HG03060 (cell line): ENCODE measurements at regions not wholly inside any gene's neighbourhood (a gene's known extent, or its start where the extent isn't known, plus 50 kb on each side); places are given as distances from the start of the nearest gene placed in this dataset.
"Not testable (repeated sequence)": the region's sequence is repeated elsewhere in the genome, so short reads cannot be mapped to it uniquely, and the experiment has no call there.

Source experiments
- ATAC-seq: cut with Tn5 transposase; IDR thresholded peaks from one replicate; pipeline ENCODE4 v1.9.1; 2021; ENCODE audit warnings: low read depth, moderate number of reproducible peaks; ENCODE audit not compliant: unreplicated experiment

DNA sequence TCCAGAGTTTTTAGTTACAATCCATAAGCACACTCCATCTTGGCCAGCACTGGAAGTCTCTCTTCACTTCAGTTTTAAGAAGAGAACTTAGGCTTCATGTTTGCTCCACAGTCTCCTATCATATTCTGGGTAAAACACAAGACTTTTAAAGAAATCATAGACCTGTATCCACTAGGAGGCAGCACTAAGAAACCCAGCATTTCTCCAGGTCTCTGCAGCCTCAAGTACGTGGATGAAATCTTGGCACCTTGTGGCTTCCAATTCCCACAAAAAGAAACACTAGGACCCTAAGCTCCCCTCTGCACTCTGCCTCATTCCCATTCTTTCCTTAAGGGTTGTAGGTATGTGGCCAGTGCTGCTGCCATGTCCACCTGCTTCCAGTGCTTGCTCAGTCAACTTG, 367.3 kb upstream of the CASK start:
- no peak for ATAC-seq

GRCh38 chrX:42289492-42290385, 366.4 kb upstream of the CASK start:
- ATAC-seq = no peak

- ATAC-seq = not testable (repeated sequence)
Observed at GRCh38 chrX:42285681-42286080, 362.3 kb upstream of the CASK start.

DNA sequence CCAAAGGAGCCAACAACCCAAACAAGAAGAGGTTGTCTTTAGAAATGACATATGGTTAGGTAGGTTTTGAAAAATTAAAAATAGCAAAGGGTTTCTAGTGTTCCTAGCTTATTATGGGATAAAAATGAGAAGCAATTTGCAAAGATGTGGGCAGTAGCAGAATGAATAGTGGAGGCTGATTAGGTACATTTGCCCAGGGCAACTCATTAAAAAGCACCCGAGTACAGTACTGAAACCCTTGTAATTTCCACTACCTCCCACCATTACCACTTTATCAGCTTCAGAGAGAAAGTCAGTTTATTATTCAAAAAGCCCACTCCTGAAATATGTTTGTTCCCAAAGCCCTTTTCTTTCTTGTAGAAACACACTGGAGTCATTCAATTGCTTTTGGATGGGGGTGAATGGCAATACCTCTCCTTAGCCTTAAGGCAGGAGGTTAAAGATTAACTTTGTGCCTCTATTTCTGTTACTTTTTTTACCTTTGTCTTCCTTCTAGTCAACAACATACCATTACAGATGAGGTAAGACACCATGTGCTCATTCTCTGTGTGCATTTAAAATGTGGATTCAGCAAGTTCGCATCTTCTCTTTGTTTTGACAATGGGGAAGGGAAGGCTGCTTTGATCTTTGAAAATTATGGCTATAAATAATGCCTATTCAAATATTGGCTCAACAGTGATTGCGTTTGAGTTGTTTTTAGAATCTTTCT, 353.8 kb upstream of the CASK start:
- no peak for ATAC-seq

- ATAC-seq = no peak
Observed at GRCh38 chrX:42274151-42274550, 350.8 kb upstream of the CASK start.

DNA sequence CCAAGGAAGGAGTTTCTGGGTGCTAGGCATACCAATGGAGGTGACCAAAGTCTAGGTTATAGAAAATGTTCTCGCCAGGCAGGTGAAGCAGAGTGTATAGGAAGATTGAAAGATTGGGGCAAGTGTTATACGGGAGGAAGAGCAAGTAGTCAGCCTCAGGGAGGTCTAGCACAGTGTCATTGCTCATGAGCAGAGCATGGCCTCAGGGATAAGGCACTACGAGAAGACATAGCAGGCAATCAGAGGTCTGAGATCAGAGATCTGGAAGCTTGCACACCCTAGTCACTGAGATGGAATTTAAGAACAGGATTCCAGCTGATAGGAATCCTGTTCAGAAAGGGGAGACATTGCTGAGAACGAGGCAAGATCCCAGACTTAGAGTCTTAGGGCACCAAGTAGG, 350.0 kb upstream of the CASK start:
- ATAC-seq = no peak

DNA sequence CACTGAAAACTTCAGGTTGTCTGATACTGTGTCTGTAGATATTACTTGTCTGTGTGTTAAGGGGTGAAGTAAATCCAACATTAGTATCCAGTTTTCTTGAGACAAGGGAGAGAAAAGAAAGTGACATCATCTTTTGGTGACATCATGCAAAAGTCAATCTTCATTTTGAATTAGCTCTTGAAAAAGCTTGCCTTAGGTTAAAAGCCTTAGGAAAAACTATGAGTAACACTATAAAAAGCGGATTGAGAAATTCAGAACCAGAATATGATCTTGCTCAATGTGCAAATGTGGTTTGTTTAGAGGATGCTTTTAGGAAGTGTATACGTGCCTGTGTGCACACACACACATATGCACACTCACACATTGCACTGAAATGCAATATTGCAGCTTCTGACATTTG, 345.8 kb upstream of the CASK start:
- ATAC-seq = no peak

- no peak for ATAC-seq
Observed at GRCh38 chrX:42260854-42261253, 337.5 kb upstream of the CASK start.

DNA sequence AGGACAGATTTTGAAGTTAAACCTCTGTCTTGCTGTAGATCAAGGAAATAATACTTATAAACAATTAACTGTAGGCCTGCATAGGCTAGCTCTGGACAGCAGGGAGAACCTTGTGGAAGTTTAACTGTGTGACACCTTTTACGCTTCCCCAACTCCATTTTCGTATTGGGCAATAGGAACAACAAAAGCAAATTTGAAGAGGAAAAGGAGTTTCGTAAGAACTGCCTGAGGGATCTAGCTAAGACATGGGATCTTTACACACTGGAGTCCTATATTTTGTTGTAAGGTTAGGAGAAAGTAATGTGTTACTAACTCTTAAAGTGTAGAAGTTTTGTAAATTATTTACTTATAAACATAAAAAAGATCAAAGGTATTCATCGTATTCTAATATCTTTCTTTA, 324.9 kb upstream of the CASK start:
- no peak for ATAC-seq

DNA sequence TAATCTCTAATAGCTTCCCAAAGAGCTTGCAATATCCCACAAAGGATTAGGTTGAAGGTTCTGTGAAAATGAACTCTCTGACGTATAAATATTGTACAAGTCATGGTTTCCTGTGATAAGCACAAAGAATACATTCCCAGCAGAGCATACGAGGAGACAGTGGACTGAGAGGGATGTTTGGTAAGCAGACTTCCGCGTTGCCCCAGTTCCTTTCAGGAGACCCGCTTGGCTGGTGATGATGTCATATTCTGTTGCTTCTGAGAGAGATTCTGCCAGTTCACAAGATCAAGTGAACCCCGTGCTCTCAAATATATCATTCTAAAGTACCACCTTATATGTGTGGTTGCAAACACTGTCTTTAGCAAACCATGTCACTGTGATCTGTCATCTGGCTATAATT, 323.9 kb upstream of the CASK start:
- no peak for ATAC-seq

GRCh38 chrX:42246814-42247213, 323.5 kb upstream of the CASK start:
- ATAC-seq = no peak

GRCh38 chrX:42242004-42242403, 318.6 kb upstream of the CASK start:
- no peak for ATAC-seq

DNA sequence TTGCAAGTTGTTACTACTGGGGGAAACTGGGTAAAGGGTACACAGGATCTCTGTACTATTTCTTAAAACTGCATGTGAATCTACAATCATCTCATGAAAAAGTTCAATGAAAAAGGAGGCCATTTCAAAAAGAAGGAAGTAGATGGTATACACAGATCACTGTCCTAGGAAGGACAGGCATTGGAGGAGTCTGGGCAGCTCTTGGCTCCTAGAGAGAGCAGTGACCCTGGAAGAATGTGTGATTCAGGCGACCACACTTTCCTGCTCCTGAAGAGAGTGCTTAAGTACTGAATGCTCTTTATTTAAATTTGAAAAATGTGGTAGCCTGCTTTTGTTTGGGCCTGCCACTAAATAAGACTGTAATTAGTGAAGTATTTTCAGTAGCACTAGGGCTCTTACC, 318.1 kb upstream of the CASK start:
- ATAC-seq = no peak

GRCh38 chrX:42237956-42238355, 314.6 kb upstream of the CASK start:
- no peak for ATAC-seq

- ATAC-seq = no peak
Observed at GRCh38 chrX:42229533-42229932, 306.2 kb upstream of the CASK start.

DNA sequence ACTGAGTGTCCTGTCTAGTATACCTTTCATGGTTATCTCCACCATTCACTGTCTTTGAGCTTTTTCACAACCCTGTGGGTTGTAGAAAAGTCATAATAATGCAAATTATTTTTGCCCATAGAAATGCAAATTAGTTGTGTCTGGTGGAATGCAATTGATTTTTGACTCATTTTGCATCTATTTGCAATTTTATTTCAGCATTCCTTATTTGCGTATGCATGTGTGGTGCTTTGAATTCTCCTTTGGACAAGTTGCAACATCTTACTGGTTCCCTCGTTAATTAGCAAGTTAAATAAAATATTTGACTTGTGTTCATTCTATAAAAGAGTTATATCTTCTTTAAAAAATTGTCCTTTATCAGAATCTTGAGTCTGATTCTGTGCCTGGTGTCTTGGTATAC, 297.3 kb upstream of the CASK start:
- no peak for ATAC-seq

DNA sequence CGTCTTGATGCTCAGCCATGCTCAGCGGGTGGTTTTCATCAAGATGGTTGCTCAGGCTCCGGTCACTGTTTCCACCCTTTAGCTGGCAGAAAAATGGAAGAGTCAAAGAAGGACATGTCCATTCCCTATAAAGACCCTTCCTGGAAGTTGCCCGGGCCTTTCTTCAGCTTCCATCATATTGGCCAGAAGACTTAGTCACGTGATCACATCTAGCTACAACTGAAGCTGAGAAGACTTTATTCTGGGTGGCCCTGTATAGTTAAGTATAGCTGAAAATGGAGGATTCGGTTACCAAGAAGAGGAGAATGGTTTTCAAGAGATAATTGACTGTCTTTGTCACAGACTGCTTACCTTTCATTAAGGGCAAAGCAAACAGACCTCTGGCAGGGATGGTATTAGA, 296.7 kb upstream of the CASK start:
- no peak for ATAC-seq

DNA sequence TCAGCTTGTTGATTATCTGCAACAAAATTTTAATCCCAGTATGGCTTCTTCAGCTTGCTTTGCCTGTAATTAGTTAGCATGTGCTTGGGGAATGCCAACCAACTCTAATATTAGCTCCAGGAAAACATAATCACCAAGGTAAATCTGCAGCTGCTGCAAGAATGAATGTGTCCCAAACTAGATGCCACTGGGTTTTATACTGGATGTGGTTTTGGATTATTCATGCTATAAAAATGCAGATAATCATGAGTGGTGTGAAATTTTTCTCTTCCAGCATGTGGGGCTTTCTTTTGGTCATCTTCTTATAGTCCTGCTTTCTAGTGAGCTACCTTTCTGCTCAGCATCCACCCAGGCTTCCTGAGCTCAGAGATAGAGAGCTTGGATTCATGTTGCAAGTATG, 295.9 kb upstream of the CASK start:
- no peak for ATAC-seq

DNA sequence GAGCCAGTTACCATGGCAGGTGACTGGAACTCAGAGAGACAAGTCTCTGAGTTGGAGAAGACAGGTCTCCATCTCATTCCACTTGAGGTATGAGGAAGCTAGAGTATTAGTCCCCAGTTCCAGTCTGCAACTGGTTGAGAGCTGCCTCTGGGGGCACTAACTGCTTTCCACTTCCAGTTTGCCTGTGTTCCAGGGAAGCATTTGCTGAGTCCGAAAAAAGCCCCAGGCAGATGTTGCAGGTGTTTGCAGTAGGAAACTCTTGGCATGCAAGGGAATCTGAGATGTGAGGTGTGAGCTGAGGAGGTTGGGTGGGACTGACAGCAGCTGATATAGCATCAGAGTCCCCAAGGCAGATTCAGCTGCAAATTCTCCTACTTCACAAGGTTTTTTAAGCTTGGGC, 272.2 kb upstream of the CASK start:
- no peak for ATAC-seq

DNA sequence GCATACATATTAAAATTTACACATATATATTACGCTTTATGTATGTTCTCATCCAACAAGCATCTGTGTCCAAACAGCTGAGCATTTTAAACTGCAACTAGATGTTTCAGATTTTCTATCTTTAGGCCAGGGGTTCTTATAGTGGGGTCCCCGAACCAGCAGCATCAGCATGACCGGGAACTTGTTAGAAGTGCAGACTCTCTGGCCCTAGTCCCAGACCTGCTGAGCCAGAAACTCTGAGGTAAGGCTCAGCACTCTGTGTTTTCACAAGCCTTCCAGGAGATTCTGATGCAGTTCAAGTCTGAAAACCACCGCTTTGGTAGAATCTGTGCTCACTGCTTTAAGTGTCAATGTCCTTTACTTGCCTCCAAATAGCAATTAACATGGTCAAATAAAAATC, 266.2 kb upstream of the CASK start:
- no peak for ATAC-seq

DNA sequence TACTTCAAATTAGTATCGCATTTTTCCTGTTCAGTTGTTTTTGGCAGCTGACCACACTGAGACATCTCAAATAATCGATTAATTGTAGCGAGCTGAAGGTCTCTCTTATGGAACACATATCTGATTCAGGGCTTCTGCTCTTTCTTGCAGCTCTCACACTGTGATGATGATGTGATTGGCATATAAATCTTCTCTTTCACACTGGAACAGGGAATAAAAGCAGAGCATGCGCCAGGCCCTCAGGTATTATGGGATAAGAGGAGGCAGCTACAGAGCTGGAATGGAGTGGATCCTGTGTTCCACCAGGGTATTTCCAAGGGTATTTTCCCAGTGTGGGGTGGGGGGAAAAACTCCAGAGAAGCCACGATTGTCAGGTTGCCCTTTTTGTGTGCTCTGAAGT, 265.4 kb upstream of the CASK start:
- ATAC-seq = no peak

DNA sequence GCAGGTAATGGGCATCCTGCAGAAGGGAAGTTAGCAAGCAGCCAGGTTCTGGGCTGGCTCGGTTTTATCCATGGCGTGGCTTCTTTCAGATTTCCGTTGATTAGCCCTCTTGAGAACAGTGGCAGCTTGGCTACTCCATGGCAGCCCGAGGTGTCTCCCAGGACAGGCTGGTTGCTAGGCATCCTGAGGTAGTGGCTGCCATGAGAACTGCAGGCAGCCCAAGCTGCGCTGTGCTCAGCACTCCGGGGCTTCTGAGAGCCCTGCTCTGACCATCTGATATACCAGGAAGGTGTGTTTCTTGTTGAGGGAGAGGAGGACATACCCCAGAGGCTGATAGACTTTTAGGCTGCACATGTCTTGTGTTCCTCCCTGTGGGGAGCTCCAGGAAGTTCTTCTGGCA, 253.4 kb upstream of the CASK start:
- no peak for ATAC-seq
